DND-41 (cell line): ENCODE measurements at regions not wholly inside any gene's neighbourhood (a gene's known extent, or its start where the extent isn't known, plus 50 kb on each side); places are given as distances from the start of the nearest gene placed in this dataset.
A peak's percentile ranks its signal among the peaks of the same experiment; 100 is the strongest.

Source experiments
- ATAC-seq: fragments of 200-7000 bp; cut with Tn5 transposase; 3 replicates; pipeline ENCODE4 v1.9.1; 2021; ENCODE audit warnings: low read depth; ENCODE audit not compliant: insufficient read depth
- DNase-seq: peaks from one replicate; pipeline ENCODE4 v3.0.0-alpha.2; 2020
- H2AFZ ChIP-seq: 2 replicates; pipeline ENCODE4 v1.6.0; 2012; ENCODE audit warnings: low read depth, low read length
- H3K27ac ChIP-seq: 2 replicates; pipeline ENCODE4 v1.5.1; 2012; ENCODE audit warnings: low read length, inconsistent platforms
- H3K27me3 ChIP-seq: fragments of 200-600 bp; sonication (generic); 2 replicates; pipeline ENCODE4 v1.6.0; 2012; ENCODE audit warnings: low read length, mild to moderate bottlenecking, inconsistent platforms; ENCODE audit not compliant: insufficient read depth, poor library complexity
- H3K36me3 ChIP-seq: 2 replicates; pipeline ENCODE4 v1.5.1; 2012; ENCODE audit warnings: low read length, inconsistent platforms; ENCODE audit not compliant: insufficient read depth
- H3K4me1 ChIP-seq: 2 replicates; pipeline ENCODE4 v1.5.1; 2012; ENCODE audit warnings: mild to moderate bottlenecking, low read length; ENCODE audit not compliant: insufficient read depth
- H3K4me2 ChIP-seq: 2 replicates; pipeline ENCODE4 v1.6.0; 2012; ENCODE audit warnings: mild to moderate bottlenecking, moderate library complexity, low read length, inconsistent platforms; ENCODE audit not compliant: insufficient read depth
- H3K4me3 ChIP-seq, 2 experiments: fragments of 200-600 bp in 1 of 2; shearing (Covaris generic) in 1 of 2; 2 replicates each; pipeline ENCODE4 v1.5.1; 2012 to 2016; ENCODE audit warnings: inconsistent platforms in 2 of 2, low read length in 2 of 2, mild to moderate bottlenecking in 2 of 2, low read depth in 1 of 2, moderate library complexity in 1 of 2
- H3K79me2 ChIP-seq: 2 replicates; pipeline ENCODE4 v1.6.0; 2012; ENCODE audit warnings: low read length, inconsistent platforms; ENCODE audit not compliant: insufficient read depth
- H3K9ac ChIP-seq: 2 replicates; pipeline ENCODE4 v1.6.0; 2012; ENCODE audit warnings: low read depth, mild to moderate bottlenecking, inconsistent platforms, low read length, moderate library complexity
- H3K9me3 ChIP-seq: 2 replicates; pipeline ENCODE4 v1.5.1; 2012; ENCODE audit warnings: low read length, moderate library complexity, mild to moderate bottlenecking, inconsistent platforms; ENCODE audit not compliant: insufficient read depth, severe bottlenecking
- H4K20me1 ChIP-seq: 2 replicates; pipeline ENCODE4 v1.6.0; 2012; ENCODE audit warnings: low read length; ENCODE audit not compliant: insufficient read depth
- EZH2 ChIP-seq: IDR thresholded peaks from 3 replicates; pipeline ENCODE4 v1.6.1; 2012; ENCODE audit warnings: borderline replicate concordance, low read depth, mild to moderate bottlenecking, moderate library complexity, low read length, inconsistent platforms; ENCODE audit not compliant: severe bottlenecking
- TF ChIP-seq, protein P1 (sequence below): IDR thresholded peaks from 2 replicates; pipeline ENCODE4 v1.5.1; 2012; ENCODE audit warnings: borderline replicate concordance, low read length, moderate library complexity, mild to moderate bottlenecking; ENCODE audit not compliant: poor library complexity, severe bottlenecking; ENCODE audit errors: extremely low read depth

DNA sequence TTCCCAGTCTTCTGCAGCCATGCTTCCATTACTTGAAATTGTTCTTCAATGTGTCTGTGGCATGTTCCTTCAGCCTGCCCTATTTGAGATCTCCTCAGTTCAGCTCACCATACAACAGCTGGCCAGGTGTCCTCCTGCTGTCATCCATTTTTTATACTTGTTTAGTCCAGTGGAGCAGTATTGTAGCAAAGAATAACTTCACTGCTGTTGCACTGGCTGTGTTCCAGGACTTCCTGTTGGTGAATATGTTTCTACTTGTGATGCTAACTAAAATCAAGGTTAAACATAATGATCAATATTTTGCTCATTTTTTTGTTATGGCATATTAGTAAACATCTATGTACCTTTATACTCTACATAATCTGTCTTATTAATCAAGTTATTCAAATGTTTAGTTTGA is 1394.1 kb downstream of the PCDH9 start:
- H3K9me3 ChIP-seq, result no peaks in the 10 kb centered on the region
- no peaks in the 10 kb centered on the region for H3K79me2 ChIP-seq
- H3K4me1 ChIP-seq, result no peaks in the 10 kb centered on the region
- no peaks in the 10 kb centered on the region for H3K27me3 ChIP-seq
- H4K20me1 ChIP-seq, result no peaks in the 10 kb centered on the region
- H3K4me3 ChIP-seq, result no peak overlapping the region
- TF ChIP-seq, protein P1, sequence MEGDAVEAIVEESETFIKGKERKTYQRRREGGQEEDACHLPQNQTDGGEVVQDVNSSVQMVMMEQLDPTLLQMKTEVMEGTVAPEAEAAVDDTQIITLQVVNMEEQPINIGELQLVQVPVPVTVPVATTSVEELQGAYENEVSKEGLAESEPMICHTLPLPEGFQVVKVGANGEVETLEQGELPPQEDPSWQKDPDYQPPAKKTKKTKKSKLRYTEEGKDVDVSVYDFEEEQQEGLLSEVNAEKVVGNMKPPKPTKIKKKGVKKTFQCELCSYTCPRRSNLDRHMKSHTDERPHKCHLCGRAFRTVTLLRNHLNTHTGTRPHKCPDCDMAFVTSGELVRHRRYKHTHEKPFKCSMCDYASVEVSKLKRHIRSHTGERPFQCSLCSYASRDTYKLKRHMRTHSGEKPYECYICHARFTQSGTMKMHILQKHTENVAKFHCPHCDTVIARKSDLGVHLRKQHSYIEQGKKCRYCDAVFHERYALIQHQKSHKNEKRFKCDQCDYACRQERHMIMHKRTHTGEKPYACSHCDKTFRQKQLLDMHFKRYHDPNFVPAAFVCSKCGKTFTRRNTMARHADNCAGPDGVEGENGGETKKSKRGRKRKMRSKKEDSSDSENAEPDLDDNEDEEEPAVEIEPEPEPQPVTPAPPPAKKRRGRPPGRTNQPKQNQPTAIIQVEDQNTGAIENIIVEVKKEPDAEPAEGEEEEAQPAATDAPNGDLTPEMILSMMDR, result no peak
- TF ChIP-seq EZH2, result no peak
- H2AFZ ChIP-seq, result no peak overlapping the region
- DNase-seq (no peak), ATAC-seq (no peak)
- H3K4me2 ChIP-seq, result no peak overlapping the region
- no peaks in the 10 kb centered on the region for H3K36me3 ChIP-seq
- no peak overlapping the region for H3K9ac ChIP-seq
- no peak overlapping the region for H3K27ac ChIP-seq

DNA sequence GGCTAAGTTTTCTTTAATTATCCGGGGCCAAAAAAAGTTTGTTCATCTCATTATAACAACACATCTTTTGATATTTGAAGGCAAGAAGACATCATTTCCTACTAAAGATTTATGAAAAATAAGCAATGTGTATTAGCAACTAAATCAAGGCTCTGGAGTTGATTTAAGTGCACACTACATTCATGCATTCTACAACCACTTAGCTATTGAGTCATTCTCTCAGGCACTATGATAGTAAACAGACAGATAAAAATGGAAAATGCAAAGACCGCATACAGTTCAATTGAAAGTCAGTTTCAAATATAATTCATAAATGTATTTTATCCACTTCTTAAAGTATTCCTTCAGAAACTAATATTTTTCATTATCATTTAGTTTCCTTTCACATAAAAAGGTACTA is 1395.2 kb downstream of the PCDH9 start:
- no peaks in the 10 kb centered on the region for H3K4me1 ChIP-seq
- no peak overlapping the region for H2AFZ ChIP-seq
- H3K4me3 ChIP-seq, result no peak overlapping the region
- no peaks in the 10 kb centered on the region for H3K27me3 ChIP-seq
- no peak overlapping the region for H3K9ac ChIP-seq
- no peak overlapping the region for H3K4me2 ChIP-seq
- H4K20me1 ChIP-seq, result no peaks in the 10 kb centered on the region
- no peaks in the 10 kb centered on the region for H3K36me3 ChIP-seq
- TF ChIP-seq, protein P1, result no peak
- TF ChIP-seq EZH2, result no peak
- no peaks in the 10 kb centered on the region for H3K79me2 ChIP-seq
- no peak overlapping the region for H3K27ac ChIP-seq
- ATAC-seq, result no peak
- no peaks in the 10 kb centered on the region for H3K9me3 ChIP-seq
- no peak for DNase-seq

DNA sequence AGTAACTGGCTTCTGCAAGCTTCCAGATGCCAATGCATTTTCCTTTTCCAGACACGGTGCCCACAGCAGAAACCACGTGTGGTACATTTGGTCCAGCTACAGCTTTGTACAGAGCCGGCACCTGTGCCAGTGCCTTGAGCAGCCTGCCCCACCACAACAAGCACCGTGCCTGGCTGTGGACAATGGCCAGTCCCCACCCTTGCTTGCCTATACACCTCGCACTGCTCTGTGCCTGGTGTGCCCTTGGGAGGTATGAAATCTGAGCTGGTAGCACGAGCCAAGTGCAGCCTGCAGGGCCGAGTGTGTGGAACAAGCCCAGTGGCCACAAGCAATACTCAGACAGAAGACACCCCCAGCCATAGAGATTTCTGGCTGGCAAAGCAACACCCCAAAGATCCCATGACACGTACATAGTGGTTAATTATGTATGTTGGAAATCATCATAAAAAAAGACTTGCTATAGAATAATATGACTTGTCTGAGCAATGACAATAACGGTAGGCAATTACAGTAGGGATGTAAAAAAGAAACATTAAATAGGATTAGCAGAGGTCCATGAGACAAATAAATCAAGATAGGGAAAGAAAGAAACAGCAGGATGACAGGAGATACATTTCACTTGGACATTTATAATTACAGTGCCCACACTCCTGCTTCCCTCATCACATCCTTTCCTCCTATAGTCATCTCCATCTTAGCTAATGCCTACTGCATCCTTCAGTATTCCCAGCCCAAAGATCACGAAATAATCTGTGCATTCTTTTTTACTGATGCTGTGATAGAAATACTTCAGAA is 1399.5 kb downstream of the PCDH9 start:
- DNase-seq (no peak), ATAC-seq (0 out of 3 replicates have a peak, but pooled peaks have one; percentile 24)
- Histone ChIP-seq H2AFZ (no peak overlapping the region), H3K4me3 (no peak overlapping the region), H3K9me3 (no peaks in the 10 kb centered on the region), H3K9ac (no peak overlapping the region), H3K27ac (no peak overlapping the region), H3K4me1 (no peaks in the 10 kb centered on the region), H3K79me2 (no peaks in the 10 kb centered on the region), H4K20me1 (no peaks in the 10 kb centered on the region), H3K4me2 (no peak overlapping the region), H3K36me3 (no peaks in the 10 kb centered on the region), H3K27me3 (no peaks in the 10 kb centered on the region)
- TF ChIP-seq, protein P1, result no peak
- no peak for TF ChIP-seq EZH2
